Right atrium auricular region (tissue), 2 donors: ENCODE measurements at regions not wholly inside any gene's neighbourhood (a gene's known extent, or its start where the extent isn't known, plus 50 kb on each side); places are given as distances from the start of the nearest gene placed in this dataset.
"Not testable (repeated sequence)": the region's sequence is repeated elsewhere in the genome, so short reads cannot be mapped to it uniquely, and the experiment has no call there.

Experiments used
- DNase-seq: peaks from one replicate; pipeline ENCODE4 v3.0.0-alpha.2; 2019; ENCODE audit warnings: low spot score
- H3K27ac ChIP-seq, 2 donors: fragments of 200-600 bp; sonication (generic); 1 replicate in 1 of 2; 2 replicates in 1 of 2; pipeline ENCODE4 v1.5.1; 2016 to 2019
- H3K27me3 ChIP-seq, 2 donors: fragments of 200-600 bp; sonication (generic); one replicate each; pipeline versions ENCODE4 v1.5.1 to v1.6.0; 2017 to 2019
- H3K36me3 ChIP-seq: fragments of 200-600 bp; sonication (generic); one replicate; pipeline ENCODE4 v1.5.1; 2016
- H3K4me1 ChIP-seq, 2 donors: fragments of 200-600 bp; sonication (generic); one replicate each; pipeline versions ENCODE4 v1.5.1 to v1.6.0; 2017 to 2019
- H3K4me3 ChIP-seq, 2 donors: fragments of 200-600 bp; sonication (generic); 1 replicate in 1 of 2; 2 replicates in 1 of 2; pipeline ENCODE4 v1.5.1; 2017 to 2019; ENCODE audit warnings: mild to moderate bottlenecking in 1 of 2, moderate library complexity in 1 of 2
- H3K9me3 ChIP-seq, 2 donors: fragments of 200-600 bp; sonication (generic); one replicate each; pipeline ENCODE4 v1.5.1; 2019
- TF ChIP-seq, protein P1 (sequence below), 2 donors: fragments of 200-600 bp; sonication (generic); IDR thresholded peaks; one replicate each; pipeline ENCODE4 v1.5.1; 2019; ENCODE audit warnings: antibody characterized with exemption in 2 of 2

DNA sequence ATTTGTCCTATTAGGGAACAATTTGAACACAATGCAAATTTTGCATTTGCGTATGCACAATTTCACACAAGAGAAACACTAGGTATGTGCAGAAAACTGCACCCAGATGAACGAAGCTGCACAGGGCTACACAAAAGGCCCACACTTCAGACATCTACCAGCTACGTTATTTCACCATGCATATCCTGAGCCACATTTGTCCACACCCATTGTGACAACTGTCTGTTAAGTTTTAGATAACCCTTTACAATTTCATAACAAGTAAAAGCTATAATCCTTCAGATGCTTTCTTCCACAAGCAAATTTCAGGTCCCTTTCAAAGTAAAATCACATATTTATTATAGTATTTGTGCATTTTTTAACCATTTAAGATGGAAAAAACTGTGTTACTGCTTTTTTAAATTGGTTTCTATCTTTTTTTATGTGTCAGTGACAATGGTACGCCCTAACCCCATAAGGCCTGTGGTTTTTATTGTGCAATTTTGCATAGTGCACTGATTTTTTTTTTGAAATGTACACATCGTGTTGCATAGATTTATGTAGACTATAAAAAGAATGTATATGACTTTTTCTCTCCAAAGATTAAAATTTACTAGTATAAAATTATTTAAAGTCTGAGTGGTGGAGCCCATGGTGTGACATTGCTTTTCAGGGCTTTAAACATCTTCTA is 87.8 kb upstream of the BTG1 start:
- Histone ChIP-seq H3K27me3 (no peaks in the 10 kb centered on the region), H3K27ac (no peak overlapping the region), H3K4me3 (no peak overlapping the region), H3K36me3 (no peaks in the 10 kb centered on the region), H3K9me3 (no peaks in the 10 kb centered on the region), H3K4me1 (no peaks in the 10 kb centered on the region)
- no peak for DNase-seq
- TF ChIP-seq, protein P1, sequence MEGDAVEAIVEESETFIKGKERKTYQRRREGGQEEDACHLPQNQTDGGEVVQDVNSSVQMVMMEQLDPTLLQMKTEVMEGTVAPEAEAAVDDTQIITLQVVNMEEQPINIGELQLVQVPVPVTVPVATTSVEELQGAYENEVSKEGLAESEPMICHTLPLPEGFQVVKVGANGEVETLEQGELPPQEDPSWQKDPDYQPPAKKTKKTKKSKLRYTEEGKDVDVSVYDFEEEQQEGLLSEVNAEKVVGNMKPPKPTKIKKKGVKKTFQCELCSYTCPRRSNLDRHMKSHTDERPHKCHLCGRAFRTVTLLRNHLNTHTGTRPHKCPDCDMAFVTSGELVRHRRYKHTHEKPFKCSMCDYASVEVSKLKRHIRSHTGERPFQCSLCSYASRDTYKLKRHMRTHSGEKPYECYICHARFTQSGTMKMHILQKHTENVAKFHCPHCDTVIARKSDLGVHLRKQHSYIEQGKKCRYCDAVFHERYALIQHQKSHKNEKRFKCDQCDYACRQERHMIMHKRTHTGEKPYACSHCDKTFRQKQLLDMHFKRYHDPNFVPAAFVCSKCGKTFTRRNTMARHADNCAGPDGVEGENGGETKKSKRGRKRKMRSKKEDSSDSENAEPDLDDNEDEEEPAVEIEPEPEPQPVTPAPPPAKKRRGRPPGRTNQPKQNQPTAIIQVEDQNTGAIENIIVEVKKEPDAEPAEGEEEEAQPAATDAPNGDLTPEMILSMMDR (IDR thresholded peaks at IDR 0.05), result no peak

DNA sequence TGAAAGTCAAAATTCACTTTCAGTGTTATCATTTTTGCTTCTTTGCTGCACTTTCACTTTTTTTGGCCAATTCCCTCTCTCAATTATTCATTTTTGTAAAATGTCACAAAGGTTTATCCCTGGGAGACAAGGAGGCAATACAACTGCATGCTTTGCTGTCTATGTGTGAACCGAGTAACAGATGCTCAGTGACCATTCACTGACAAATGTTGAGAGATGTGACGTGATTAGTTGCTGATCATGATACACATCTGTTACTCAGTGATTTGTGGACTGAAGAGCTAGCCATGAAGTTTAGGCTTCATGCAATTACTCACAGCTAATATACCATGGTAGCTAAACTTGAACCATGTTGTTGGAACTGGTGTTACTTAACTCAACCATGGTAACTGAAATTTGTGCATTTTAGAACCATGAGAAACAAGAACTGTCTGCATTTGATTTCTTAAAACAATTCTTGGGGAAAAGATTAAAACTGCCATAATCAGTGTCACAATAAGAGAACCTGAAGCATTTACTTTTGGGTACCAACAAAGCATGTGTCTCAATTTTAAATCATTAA is 86.8 kb upstream of the BTG1 start:
- not testable (repeated sequence) for H3K36me3 ChIP-seq, H3K9me3 ChIP-seq, H3K27ac ChIP-seq, H3K4me1 ChIP-seq, H3K27me3 ChIP-seq, DNase-seq, H3K4me3 ChIP-seq

DNA sequence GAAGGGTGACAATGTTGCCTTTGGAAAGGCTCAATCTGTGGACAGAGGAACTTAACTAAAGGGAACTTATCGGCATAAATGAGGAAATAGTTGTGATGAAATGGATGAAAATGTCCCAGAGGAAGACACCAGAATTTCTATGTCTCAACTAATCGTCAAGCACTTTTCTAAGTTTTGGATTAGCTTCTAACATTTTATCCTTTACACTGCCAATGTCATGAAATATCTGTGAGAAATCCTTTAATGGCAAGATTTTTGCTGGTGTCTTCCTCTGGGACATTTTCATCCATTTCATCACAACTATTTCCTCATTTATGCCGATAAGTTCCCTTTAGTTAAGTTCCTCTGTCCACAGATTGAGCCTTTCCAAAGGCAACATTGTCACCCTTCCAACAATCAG is 86.3 kb upstream of the BTG1 start:
- not testable (repeated sequence) for H3K4me3 ChIP-seq

DNA sequence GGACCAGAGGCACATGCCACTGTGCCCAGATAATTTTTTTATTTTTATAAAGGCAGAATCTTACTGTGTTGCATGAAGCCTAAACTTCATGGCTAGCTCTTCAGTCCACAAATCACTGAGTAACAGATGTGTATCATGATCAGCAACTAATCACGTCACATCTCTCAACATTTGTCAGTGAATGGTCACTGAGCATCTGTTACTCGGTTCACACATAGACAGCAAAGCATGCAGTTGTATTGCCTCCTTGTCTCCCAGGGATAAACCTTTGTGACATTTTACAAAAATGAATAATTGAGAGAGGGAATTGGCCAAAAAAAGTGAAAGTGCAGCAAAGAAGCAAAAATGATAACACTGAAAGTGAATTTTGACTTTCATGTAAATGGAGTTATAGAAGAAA is 85.9 kb upstream of the BTG1 start:
- DNase-seq, H3K4me3 ChIP-seq, H3K27me3 ChIP-seq, H3K27ac ChIP-seq, H3K4me1 ChIP-seq, H3K9me3 ChIP-seq, H3K36me3 ChIP-seq: not testable (repeated sequence)

More for the DNA sequence above, 86.3 kb upstream of the BTG1 start:
- not testable (repeated sequence) for H3K27ac ChIP-seq, H3K4me1 ChIP-seq, H3K9me3 ChIP-seq, H3K27me3 ChIP-seq, DNase-seq, H3K36me3 ChIP-seq

DNA sequence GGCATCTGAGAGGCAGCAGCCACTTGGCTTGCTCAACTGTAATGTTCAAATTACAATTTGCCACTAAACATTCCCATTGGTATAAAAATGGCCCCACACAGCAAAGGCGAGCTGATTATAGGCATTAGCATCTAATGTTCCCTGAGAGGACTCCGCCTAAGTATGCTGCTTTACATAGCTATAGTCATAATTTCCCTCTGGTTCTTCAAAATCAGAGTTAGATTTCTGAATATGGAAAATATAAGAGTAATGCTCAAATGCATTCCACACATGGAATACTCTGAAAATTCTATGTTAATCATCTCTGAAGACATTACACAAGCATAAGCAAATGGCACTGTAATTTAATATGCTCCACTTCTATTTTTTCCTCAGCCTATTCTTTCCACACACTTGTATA is 83.7 kb upstream of the BTG1 start:
- TF ChIP-seq, protein P1 (IDR thresholded peaks at IDR 0.05), result no peak
- Histone ChIP-seq H3K27ac (no peak overlapping the region), H3K9me3 (no peaks in the 10 kb centered on the region), H3K36me3 (no peaks in the 10 kb centered on the region), H3K4me1 (no peaks in the 10 kb centered on the region), H3K4me3 (no peak overlapping the region), H3K27me3 (no peaks in the 10 kb centered on the region)
- no peak for DNase-seq

DNA sequence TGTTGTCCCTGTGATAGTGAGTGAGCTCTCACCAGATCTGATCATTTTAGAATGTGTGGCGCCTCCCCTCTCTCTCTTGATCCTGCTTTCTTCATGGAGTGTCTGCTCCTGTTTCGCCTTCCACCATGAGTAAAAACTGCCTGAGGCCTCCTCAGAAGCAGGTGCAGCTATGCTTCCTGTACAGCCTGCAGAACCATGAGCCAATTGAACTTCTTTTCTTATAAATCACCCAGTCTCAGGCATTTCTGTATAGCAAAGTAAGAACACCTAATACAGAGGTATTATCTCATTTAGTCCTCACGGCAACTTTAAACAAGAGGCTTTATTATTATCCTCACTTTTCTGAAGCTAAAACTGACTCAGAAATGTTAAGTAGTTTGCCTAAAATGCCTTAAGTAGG is 81.3 kb upstream of the BTG1 start:
- TF ChIP-seq, protein P1 (IDR thresholded peaks at IDR 0.05), result no peak
- no peak for DNase-seq
- H3K27ac ChIP-seq, result no peak overlapping the region
- H3K4me3 ChIP-seq, result no peak overlapping the region
- no peaks in the 10 kb centered on the region for H3K27me3 ChIP-seq
- no peaks in the 10 kb centered on the region for H3K36me3 ChIP-seq
- no peaks in the 10 kb centered on the region for H3K9me3 ChIP-seq
- H3K4me1 ChIP-seq, result no peaks in the 10 kb centered on the region

DNA sequence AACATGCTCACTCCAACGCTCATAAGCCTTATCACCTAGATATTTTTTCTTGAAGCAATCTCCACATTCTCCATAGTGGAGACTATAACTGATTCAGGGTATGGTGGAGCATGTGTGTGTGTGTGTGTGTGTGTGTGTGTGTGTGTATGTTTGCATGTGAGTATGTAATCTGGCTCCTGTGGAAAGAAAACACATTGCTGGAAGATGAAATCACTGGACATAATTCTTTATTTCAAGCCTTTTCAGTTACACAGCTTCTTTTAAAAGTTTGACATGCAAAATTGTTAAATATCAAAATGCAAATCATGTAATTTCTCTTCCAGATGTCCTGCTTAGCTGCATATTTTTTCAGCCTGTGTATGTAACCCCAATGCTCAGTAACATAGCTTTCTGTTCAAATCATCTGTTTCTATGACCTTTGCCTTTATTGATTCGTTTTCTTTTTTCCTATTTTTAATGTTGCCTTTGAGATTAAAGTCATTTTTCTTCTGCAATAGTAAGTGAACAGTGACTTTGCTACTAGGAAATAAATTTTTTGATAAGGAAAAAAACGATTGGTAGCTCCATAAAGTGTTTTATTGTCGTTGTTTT is 80.5 kb upstream of the BTG1 start:
- H3K27ac ChIP-seq, result no peak overlapping the region
- DNase-seq, result no peak
- H3K27me3 ChIP-seq, result no peaks in the 10 kb centered on the region
- no peaks in the 10 kb centered on the region for H3K9me3 ChIP-seq
- H3K36me3 ChIP-seq, result no peaks in the 10 kb centered on the region
- no peaks in the 10 kb centered on the region for H3K4me1 ChIP-seq
- TF ChIP-seq, protein P1 (IDR thresholded peaks at IDR 0.05), result no peak
- no peak overlapping the region for H3K4me3 ChIP-seq
